Inferior parietal cortex (tissue), 1 donor: ENCODE measurements at regions not wholly inside any gene's neighbourhood (a gene's known extent, or its start where the extent isn't known, plus 50 kb on each side); places are given as distances from the start of the nearest gene placed in this dataset.
"Not testable (repeated sequence)": the region's sequence is repeated elsewhere in the genome, so short reads cannot be mapped to it uniquely, and the experiment has no call there.

ENCODE experiments used
- DNase-seq: peaks from one replicate; pipeline ENCODE4 v3.0.0-alpha.2; 2016; ENCODE audit errors: extremely low spot score

DNA sequence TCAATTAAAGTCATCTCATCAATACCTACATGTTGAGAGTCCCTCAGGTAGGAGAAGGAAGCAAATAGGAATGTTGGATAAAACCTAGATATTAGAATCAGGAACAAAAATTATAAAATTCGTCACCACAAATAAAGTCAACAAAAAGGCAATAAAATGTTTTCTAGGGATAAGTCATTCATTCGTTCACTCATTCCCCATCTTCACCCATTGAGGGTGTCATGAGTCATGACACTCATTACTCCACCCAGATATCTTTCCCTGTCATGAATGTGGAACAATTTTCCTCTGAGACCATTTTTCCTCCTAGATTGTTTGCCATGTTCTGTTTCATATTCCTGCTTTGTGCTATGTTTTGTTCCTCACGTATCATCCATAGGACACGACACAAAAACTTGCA lies 50.9 kb upstream of the OLIG3 start:
- DNase-seq = no peak

DNA sequence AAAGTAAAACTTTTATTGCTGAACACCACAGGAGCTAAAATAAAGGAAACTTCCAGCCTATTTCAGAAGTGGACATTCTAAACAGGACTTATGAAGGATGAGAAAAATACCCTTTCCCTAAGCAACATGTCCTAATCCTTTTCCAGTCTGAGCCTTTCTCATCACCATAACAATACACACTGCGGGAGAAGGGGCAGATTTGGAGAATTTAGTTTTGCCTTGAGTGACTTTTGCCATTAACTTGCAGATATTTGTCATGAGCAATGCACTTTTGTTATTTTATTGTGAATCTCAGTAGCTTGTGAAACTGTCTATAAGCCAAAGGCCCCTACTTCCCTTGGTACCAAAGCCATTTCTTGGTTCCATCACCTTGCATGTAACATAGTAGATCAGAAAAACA lies 53.0 kb upstream of the OLIG3 start:
- no peak for DNase-seq

DNA sequence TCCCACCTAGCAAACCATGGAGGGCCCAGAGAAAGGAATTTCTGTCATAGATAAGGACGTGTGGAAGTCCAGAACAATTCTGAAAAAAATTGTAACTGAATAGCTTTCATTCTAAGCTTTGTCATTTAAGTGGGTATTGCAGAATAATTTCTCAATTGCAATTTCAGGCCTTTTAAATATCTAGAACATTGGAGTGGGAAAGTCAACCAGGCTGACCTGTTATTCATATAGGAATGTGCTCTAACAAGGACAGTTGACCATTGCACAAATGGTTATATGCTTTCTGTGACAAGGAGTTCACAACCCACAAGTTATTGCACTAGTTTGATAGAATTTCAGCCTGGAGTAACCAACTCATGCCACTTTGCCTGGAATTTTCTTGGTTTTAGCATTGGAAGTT lies 53.4 kb upstream of the OLIG3 start:
- no peak for DNase-seq

DNA sequence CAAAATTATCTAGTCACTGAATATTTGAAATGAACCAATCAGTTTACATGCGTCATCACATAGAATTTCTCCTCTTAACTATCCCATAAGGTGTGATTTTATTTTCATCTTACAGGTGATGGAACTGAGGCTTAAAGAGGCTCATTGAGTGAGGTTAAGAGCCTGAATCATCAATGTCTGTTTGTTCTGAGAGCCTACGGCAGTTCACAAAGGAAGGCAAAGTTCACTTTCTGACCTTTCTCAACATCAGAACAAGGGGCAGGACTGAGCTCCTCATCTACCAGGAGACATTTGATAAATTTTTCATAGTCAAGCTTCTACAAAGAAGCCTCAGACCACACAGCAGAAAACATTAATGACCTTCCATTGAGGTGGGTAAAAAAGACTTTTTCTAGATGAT lies 54.9 kb upstream of the OLIG3 start:
- no peak for DNase-seq

DNA sequence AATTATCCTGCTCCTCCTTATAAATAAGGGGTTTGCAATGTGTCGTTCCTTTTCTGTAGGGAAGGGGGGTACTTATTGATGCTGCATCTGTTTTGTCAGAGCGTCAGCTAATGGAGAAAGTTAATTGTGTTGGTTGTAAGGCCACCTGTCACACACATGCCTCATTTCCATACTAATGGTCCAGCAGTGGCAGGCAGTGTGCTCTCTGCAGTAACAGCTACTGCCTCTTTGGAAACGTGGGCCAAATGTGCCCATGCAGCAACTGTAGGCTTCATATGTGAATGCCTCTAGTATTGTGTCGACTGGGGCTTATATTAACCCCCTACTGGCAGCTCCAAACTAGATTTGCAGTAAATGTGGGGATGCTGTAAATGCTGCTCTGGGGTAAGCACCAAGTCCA lies 56.3 kb upstream of the OLIG3 start:
- no peak for DNase-seq

DNA sequence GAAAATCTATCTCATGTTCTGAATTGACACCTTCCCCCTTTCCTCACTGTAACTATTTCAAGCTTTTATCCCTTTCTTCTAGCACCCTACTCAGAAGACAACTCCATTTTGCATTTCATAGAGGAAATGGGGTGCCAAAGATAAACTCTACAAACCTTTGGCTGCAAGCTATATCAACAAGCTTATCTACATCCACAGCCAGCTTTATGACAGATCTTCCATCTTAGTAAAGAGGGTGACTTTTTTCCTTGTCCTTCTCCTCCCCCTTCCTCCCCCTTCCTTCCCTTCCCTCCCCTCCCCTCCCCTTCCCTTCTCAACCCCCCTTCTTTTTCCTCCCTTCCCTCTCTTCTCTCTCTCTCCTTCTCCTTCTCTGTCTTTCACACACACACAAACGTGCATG lies 58.0 kb upstream of the OLIG3 start:
- DNase-seq = no peak

DNA sequence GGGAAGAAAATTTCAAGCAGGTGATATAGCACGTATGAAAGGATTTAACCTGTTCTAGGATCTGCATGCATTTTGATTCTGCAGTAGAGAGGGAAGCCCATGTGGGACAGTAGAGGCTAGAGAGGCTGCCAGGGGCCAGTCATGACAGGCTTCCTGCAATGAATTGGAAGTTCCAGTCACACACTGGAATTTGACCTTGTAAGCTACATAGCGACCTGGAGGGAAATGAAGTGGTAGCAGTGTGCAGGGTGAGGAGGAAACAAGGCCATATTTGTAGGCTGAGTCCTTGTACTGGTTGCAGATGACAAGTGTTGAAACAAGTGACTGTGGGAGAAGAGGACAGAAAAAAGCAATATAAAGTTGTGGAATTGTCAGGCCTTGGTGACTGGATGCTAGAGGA lies 58.6 kb upstream of the OLIG3 start:
- no peak for DNase-seq

DNA sequence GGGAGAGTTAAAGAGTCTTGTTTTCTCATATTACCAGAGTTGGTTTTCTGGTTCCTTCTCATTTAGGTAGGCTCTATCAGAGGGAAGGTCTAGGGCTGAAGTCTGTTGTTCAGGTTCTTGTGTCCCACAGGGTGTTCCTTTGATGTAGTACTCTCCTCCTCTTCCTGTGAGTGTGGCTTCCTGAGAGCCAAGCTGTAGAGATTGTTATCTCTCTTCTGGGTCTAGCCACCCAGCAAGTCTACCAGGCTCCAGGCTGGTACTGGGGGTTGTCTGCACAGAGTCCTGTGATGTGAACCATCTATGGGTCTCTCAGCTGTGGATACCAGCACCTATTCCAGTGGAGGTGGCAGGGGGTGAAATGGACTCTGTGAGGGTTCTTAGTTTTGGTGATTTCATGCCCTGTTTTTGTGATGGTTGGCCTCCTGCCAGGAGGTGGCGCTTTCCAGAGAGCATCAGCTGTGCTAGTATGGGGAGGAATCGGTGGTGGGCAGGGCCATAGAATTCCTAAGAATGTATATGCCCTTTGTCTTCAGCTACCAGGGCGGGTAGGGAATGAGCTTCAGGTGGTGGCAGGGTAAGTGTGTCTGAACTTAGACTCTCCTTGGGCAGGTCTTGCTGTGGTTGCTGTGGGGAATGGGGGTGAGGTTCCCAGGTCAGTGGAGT lies 65.5 kb upstream of the OLIG3 start:
- not testable (repeated sequence) for DNase-seq

DNA sequence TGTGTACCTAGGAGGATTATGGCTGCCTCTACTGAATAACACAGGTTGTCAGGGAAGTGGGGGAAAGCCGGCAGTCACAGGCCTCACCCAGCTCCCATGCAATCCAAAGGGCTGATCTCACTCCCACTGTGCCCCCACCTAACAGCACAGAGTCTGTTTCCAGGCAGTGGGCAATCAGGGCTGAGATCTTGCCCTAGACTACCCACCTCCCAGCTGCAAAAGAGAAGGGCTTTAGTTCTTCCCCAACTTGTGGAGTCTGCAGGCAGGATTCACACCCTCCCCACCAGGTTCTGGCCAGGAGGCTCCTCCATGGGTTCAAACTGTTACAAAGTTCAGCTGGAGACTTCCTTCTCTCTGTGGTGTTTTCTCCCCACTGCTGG lies 66.0 kb upstream of the OLIG3 start:
- no peak for DNase-seq

DNA sequence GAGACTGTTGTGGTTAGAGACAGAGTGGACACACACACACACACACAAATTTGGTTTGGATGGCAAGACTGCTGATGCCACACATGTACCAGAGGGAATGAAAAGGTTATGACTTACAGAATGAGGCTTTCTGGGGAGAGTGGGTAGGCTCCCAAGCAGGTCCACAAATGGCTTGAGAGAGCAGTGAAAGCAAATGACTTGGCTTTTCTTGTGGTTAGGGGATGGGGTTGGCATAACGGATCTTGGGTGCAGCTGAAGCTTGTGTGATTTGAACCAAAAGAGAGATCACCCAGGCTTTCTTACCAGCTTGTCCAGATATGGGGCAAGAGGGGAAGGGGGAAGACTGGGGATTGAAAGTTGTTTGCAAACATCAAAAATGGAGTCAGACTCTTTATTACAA lies 73.9 kb upstream of the OLIG3 start:
- DNase-seq = no peak

DNA sequence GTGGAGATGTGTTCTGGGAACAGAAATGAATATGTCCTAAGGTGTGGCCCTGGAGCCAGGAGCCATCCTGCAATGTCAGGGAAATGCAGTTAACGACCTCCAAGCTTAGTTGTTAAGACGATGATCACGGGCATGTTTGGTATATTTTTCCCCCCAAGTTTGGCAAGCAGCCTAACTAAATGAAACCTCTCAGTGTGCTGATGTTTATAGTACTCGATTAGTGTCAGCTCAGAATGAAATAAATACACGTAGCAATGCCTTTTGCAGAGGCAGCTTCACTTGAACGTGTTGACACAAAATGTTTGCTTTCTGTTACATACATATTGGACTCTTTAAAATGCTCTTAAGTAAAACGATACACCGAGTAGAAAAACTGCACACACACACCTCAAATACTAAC lies 76.2 kb upstream of the OLIG3 start:
- DNase-seq = no peak

DNA sequence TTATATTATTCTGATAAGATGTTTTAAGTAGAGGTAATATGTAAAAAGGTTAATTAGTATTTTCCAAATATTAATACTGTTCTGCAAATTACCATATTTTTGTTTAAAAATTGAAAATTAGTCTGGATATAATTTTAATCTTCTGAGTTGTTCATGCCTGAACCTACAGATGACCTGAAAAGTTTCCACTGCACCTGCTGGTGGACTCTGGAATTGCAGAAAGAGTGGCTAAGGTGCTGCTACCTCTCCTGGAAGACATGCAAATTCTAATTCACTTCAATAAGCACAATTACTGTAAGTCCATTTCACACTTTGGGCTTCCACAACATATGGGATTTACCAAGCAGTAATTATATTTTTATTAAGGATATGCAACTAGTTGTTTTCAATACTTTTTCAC lies 77.7 kb upstream of the OLIG3 start:
- no peak for DNase-seq

DNA sequence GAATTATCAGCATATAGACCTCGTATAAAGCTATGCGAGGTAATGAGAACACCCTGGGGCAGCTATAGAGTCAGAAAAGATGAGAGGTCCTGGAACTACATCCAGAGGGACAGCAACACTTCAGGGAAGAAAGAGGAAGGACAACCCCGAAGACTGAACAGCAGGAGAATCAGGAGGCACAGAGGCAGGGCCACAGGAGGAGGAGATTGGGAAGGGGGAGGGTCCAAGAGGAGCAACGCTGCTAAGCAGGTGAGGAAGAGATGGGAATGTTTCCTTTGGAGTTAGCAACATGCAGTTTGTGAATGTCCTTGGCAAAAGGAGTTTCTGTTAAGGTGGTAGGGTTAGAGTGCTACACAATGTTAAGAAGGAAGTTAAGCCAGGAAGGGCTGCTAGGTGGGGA lies 79.5 kb upstream of the OLIG3 start:
- no peak for DNase-seq

DNA sequence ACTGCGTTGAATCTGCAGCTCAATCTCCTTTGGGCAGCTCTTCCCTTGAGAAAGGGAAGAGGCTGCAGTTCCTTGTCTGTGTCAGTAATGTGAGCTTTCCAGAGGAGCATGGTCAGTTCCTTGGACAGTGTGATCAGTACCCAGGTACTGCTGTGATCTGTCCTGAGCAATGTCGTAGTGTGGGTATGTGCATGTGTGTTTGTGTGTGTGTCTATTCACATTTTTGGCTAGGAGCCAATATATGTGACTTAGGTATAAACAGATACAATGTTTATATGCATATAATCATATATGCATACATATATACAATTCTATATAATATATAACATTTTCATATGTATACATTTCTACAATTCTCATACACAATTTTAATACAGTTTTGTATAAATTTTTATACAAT lies 85.4 kb upstream of the OLIG3 start:
- DNase-seq = no peak

DNA sequence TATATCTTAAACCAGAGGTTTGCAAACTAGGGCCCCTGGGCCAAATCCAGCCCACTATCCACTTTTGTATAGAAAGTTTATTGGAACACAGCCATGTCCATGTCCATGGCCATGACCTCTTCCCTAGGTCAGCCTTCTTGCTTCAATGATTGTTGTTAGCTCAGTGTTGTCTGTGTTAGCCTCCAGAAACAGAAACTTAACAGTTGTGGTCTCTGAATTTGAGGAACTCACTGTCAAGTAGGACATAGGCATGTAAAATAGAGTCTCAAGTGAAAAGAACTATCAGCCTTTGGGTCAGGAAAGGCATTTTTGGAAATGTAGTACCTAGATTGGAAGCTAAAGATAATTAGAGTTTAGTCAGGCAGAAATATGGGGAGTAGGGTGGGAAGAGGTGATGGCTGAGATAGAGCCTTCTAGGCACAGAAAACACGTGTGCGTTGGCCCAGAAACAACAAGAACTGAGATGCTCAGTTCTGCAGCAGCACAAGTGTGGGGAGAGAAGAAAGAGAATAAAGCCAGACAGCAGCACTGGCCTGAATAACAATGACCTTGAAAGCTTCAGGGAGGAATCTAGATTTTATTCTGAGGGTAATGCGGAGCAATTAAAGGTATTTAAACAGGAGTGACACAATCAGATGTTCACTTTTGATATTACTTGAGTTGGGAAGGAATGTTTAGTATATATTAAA lies 87.0 kb upstream of the OLIG3 start:
- DNase-seq = no peak

DNA sequence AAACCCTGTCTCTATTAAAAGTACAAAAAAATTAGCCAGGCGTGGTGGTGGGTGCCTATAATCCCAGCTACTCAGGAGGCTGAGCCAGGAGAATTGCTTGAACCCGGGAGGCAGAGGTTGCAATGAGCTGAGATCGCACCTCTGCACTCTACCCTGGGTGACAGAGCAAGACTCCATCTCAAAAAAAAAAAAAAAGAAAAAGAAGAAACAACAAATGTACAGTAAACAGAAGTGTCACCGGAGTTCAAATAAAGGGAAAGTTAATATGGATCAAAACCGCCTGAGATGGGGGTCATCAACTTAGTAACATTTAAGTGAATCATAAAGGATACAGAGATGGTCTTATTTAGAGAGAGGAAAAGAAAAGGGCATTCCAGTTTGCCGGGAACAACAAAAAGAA lies 89.3 kb upstream of the OLIG3 start:
- DNase-seq = not testable (repeated sequence)

DNA sequence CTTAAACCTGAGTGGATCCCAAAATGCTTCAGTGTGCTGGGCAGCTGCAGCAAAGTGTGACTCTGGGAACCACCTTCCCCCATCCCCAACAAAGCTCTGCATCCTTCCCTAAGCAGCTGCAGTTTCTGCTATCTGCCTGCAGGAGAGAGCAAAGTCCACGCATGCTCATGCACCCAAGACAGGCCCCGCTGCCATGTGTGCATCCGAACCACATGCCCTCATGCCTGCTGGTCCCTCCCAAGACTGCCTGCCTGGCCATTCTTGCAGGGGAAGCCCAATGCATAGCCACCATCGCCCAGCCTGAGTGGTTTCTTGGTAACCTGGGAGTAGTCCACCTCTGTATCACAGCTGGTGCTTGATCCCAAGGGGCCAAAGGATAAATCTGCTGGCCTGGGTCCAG lies 94.3 kb upstream of the OLIG3 start:
- DNase-seq = no peak

DNA sequence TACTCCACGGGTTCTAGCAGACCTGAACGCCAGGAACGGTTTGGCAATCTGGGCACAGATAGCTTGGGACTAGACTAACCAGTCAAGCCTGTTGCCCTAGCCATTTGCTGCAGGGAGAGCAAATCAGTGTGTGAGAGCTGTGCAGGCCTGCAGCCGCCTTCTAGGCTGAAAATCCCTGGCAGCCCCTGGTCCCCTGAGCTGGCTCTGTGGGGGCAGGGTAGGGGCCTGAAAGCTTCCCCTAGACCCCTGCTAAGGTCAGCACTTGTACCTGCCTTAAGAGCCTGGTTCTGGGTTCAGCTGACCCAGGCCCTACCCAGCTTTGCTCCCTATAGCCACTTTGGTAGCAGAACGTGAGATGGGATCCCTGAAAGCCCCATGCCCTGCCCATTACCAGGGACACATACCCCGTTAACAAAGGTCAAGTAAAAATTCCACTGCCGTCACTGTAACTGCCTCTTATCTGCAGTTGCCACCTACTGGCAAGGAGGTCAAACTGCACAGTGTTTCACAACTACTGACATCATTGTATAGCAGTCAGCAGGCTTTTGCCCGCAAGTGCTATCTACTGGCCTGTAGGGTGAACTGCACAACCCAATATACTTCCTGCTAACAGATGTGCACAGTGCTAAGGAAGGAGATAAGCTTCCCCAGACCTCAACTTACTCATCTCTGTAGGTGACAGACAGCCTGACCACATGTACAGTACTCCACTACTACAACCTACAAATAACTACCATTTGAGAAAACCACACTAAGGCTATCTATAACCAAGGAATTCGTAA lies 95.1 kb upstream of the OLIG3 start:
- DNase-seq = no peak

DNA sequence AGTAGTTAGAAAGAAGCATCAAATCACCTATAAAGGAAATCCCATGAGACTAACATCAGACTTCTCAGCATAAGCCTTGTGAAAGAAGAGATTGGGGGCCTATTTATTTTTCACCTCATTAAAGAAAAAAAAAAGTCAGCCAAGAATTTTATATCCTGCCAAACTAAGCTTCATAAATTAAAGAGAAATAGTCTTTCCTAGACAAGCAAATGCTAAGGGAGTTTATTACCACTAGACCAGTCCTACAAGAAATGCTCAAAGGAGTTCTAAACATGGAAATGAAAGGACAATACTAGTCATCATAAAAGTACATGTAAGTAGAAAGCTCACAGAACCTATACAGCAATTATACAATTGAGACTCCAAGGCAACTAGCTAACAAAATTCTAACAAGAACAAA lies 96.5 kb upstream of the OLIG3 start:
- no peak for DNase-seq

DNA sequence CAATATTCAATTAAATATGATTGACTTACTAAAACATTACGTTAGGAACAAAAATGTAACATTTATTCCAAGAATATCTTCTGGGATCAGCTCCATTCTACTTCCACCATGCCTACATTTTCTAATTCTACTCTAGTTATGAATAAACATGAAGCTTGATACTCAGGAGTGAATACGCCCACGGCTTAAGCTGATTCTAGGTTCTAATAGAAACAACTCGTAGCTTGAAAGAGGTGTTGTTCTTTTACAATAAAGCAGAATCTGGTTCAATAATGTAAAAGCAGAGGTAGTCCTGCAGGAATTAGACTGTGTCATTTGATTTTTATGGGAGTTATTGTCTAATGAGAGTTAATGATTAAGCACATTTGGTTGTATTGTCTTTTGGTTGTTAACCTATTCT lies 107.3 kb upstream of the OLIG3 start:
- DNase-seq = no peak

DNA sequence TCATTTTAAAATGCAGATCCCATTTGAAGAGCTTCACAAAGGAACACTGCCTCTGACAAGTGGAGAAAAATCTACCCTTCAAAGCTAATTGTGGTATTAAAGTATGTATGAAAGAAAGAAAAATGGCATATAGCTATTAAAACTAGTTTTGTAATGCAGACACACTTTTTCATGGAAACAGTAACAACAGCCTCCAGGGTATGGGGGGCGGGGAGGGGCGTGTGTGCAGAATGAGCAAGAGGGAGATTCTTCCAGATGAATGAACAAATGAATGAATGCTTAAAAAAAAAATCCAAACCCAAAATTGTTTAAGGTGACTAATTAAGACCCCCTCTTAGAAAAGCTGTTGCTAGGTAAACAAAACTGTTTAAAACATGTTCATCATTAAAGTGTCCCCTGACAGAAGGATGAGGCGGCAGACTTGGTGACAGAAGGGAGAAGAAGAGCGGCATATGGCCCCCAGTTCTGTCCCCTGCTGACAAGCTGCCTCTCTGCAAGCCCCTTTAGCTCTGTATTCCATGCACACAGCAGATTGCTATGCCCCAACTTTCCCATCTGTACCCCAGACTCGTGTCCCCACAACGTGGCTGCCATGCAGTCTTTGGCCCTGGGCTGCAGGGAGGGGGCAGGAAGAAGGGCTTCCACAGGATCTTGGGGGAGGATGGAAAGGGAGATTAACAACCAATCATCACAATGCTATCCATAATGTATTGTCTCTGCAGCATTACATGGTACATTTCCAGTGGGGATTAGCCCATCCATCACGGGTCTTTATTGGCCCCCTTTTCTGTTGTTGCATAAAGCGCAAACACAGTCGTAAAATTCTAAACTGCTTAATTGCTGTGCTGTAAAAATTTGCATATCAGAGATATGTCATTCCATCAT lies 108.4 kb upstream of the OLIG3 start:
- DNase-seq = no peak

DNA sequence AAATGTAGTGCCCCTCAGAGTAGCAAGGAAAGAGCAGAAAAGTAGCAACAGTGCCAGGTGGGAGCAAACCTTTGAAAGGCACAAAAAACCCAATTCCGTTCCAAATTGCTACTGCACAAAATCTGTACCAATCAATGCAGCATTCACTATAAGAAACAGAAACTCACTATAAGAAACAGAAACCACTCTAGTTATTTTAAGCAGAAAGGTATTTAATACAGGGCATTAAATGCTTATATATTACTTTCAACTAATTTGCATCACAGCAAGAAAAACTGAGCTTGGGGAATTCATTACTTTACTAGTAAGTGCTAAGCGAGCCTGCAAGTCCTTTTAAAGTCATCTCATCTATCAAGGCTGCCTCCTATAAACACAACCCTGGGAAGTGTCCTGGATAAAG lies 116.5 kb upstream of the OLIG3 start:
- DNase-seq = no peak
